K562 (cell line): ENCODE measurements at regions not wholly inside any gene's neighbourhood (a gene's known extent, or its start where the extent isn't known, plus 50 kb on each side); places are given as distances from the start of the nearest gene placed in this dataset.

Experiments used
- ARID3B ChIP-seq: fragments of 250-450 bp; sonication (Bioruptor Pico); IDR thresholded peaks from 2 replicates; pipeline ENCODE4 v1.4.0; 2020; ENCODE audit warnings: borderline replicate concordance
- ATF3 ChIP-seq, 2 experiments: fragments of 450-650 bp in 1 of 2; sonication (generic) in 1 of 2; formaldehyde crosslinking in 1 of 2; IDR thresholded peaks in 1 of 2; conservative IDR thresholded peaks in 1 of 2; 2 replicates each; pipeline versions ENCODE4 v1.6.1 to v1.8.1; 2016 to 2023; ENCODE audit warnings: mild to moderate bottlenecking in 2 of 2, moderate library complexity in 2 of 2, inconsistent platforms in 1 of 2, missing genetic modification reagents in 1 of 2
- BRD9 ChIP-seq: fragments of 450-650 bp; IDR thresholded peaks from 2 replicates; pipeline ENCODE4 v1.6.1; 2018; ENCODE audit warnings: low read depth; ENCODE audit not compliant: partially characterized antibody
- FOSL1 ChIP-seq: fragments of 200-800 bp; sonication (Bioruptor generic); conservative IDR thresholded peaks from 2 replicates; pipeline ENCODE4 v1.6.1; 2016; ENCODE audit warnings: missing genetic modification characterization, missing compliant biosample characterization
- HDAC3 ChIP-seq: fragments of 450-650 bp; IDR thresholded peaks from 2 replicates; pipeline ENCODE4 v1.6.1; 2018; ENCODE audit warnings: borderline replicate concordance, mild to moderate bottlenecking, moderate library complexity; ENCODE audit not compliant: partially characterized antibody
- MITF ChIP-seq: IDR thresholded peaks from 2 replicates; pipeline ENCODE4 v1.6.1; 2014; ENCODE audit warnings: antibody characterized with exemption
- NFE2L1 ChIP-seq: fragments of 450-650 bp; IDR thresholded peaks from 2 replicates; pipeline ENCODE4 v1.6.1; 2016; ENCODE audit warnings: missing genetic modification characterization, low read depth, mild to moderate bottlenecking, missing compliant biosample characterization, moderate library complexity, borderline replicate concordance
- POLR2H ChIP-seq: IDR thresholded peaks from 2 replicates; pipeline ENCODE4 v1.6.1; 2016; ENCODE audit warnings: missing genetic modification characterization, low read depth, mild to moderate bottlenecking, control low read depth, missing compliant biosample characterization, moderate library complexity
- RFX1 ChIP-seq: fragments of 450-650 bp; IDR thresholded peaks from 2 replicates; pipeline ENCODE4 v1.6.1; 2016; ENCODE audit warnings: mild to moderate bottlenecking, moderate library complexity
- SAP30 ChIP-seq: fragments of 200-600 bp; sonication (generic); IDR thresholded peaks from 2 replicates; pipeline ENCODE4 v1.6.1; 2012; ENCODE audit warnings: borderline replicate concordance, low read depth, mild to moderate bottlenecking, moderate library complexity, low read length, control low read depth, inconsistent platforms; ENCODE audit not compliant: insufficient read depth, poor library complexity, severe bottlenecking
- SRF ChIP-seq, 2 experiments: fragments of 250-450, 450-650 bp in 1 of 2; sonication (Bioruptor Pico) in 1 of 2; sonication (generic) in 1 of 2; formaldehyde crosslinking; IDR thresholded peaks; 2 replicates each; pipeline versions ENCODE4 v1.5.0 to v1.5.1; 2020 to 2022; ENCODE audit warnings: mild to moderate bottlenecking in 1 of 2, missing genetic modification reagents in 1 of 2
- TFAM ChIP-seq: fragments of 250-450 bp; sonication (Bioruptor Pico); conservative IDR thresholded peaks from 2 replicates; pipeline ENCODE4 v1.5.0; 2021; ENCODE audit warnings: mild to moderate bottlenecking, moderate library complexity
- ZBTB2 ChIP-seq: fragments of 450-650 bp; IDR thresholded peaks from 2 replicates; pipeline ENCODE4 v1.6.1; 2016; ENCODE audit warnings: antibody characterized with exemption
- ZBTB26 ChIP-seq: fragments of 450-650 bp; formaldehyde crosslinking; IDR thresholded peaks from 2 replicates; pipeline ENCODE4 v1.4.0; 2022; ENCODE audit warnings: missing genetic modification characterization
- ZFP30 ChIP-seq: fragments of 250-450 bp; sonication (Bioruptor Pico); IDR thresholded peaks from 2 replicates; pipeline ENCODE4 v1.8.0; 2022; ENCODE audit warnings: moderate library complexity, mild to moderate bottlenecking, inconsistent platforms, borderline replicate concordance
- ZKSCAN8 ChIP-seq: fragments of 200-800 bp; sonication (Bioruptor generic); IDR thresholded peaks from 2 replicates; pipeline ENCODE4 v1.6.1; 2016; ENCODE audit warnings: missing genetic modification characterization, missing compliant biosample characterization
- ZNF384 ChIP-seq: IDR thresholded peaks from 2 replicates; pipeline ENCODE4 v1.6.1; 2012; ENCODE audit warnings: low read depth, low read length, improper control_type of control experiment
- ZNF75A ChIP-seq: fragments of 450-650 bp; formaldehyde crosslinking; IDR thresholded peaks from 2 replicates; pipeline ENCODE4 v1.4.0; 2020; ENCODE audit warnings: mild to moderate bottlenecking
- ZNF79 ChIP-seq: fragments of 250-450 bp; sonication (Bioruptor Pico); IDR thresholded peaks from 2 replicates; pipeline ENCODE4 v1.4.0; 2020; ENCODE audit warnings: low read depth, mild to moderate bottlenecking, moderate library complexity
- ZSCAN32 ChIP-seq: fragments of 450-650 bp; formaldehyde crosslinking; IDR thresholded peaks from 2 replicates; pipeline ENCODE4 v1.4.0; 2020; ENCODE audit warnings: mild to moderate bottlenecking, moderate library complexity

- TF ChIP-seq ZNF79 (CRISPR knock-in tag) (0 out of 2 replicates have a peak, but pooled peaks have one; percentile 52), ARID3B (CRISPR knock-in tag) (no peak), RFX1 (no peak), ATF3 (IDR thresholded peaks at IDR 0.05) (peak; percentile 67), ATF3 (CRISPR knock-in tag; conservative IDR thresholded peaks at IDR 0.05) (no peak), HDAC3 (no peak), MITF (no peak), ZBTB26 (CRISPR knock-in tag) (no peak), POLR2H (tag) (no peak), FOSL1 (tag) (peak; percentile 96), ZNF384 (no peak), ZSCAN32 (CRISPR knock-in tag) (no peak), ZFP30 (CRISPR knock-in tag) (no peak), BRD9 (no peak), SRF (CRISPR knock-in tag; IDR thresholded peaks at IDR 0.05) (peak in 1 of 2 experiments; percentile 91; a peak in 3 of 4 replicates), ZKSCAN8 (CRISPR knock-in tag) (no peak), SAP30 (no peak), NFE2L1 (tag) (no peak), ZNF75A (no peak), TFAM (CRISPR knock-in tag) (no peak), ZBTB2 (no peak)
Measured at GRCh38 chr3:31077021-31077601, 182.7 kb upstream of the GADL1 start (continued).
